Hindlimb muscle (tissue), 1 donor: ENCODE measurements at regions not wholly inside any gene's neighbourhood (a gene's known extent, or its start where the extent isn't known, plus 50 kb on each side); places are given as distances from the start of the nearest gene placed in this dataset.
"Not testable (repeated sequence)": the region's sequence is repeated elsewhere in the genome, so short reads cannot be mapped to it uniquely, and the experiment has no call there.

Experiments
- DNase-seq: peaks from one replicate; pipeline ENCODE4 v3.0.0-alpha.2; 2013

DNA sequence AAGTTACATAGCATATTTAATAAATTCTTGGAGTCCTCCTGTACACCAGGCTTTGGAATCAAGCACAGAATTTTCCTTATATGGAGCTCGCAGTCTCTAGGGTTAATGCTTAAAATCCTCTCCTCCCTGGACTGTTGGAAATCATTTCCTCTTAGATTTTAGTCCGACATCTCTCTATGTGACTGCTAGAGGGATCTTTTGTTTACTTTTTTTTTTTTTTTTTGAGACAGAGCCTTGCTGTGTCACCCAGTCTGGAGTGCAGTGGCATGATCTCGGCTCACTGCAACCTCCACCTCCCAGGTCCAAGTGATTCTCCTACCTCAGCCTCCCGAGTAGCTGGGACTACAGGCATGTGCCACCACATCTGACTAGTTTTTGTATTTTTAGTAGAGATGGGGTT lies 84.1 kb upstream of the UMPS start:
- not testable (repeated sequence) for DNase-seq

DNA sequence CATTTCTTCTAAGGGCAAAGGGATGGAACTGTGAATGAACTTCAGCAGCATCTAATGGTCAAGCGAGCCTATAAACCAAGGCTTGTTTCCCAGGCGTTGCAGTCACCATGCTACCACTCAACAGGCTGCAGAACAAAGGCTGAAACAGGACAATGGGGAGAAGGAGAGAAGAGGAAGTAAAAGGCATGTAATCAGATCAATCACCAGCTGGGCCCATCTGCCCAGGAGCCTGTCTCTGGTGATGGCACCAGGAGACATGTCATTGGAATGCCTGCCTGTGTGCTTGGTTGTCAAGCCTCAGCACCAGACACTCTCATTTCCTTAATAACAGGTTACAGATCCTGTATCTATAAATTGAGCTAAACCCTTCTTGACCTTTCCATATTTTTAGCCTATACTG lies 81.7 kb upstream of the UMPS start:
- no peak for DNase-seq

DNA sequence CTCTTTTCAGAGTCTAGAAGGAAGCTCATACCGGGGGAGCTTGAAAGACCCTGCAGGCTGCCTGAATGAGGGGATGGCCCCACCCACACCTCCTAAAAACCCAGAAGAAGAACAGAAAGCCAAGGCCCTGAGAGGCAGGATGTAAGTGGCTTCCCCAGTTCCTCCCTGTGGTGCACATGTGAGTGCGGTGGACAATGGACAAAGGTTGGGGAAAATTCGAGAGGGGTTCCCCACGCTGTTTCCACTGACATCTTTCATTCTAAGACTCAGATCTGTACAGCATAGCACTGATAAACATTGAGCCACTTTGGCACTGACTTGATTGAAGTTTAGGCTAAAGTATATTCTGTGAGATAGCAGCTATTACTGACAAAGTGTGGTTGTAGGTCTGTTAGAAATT lies 79.5 kb upstream of the UMPS start:
- no peak for DNase-seq

- not testable (repeated sequence) for DNase-seq
These were observed 78.8 kb upstream of the UMPS start for GRCh38 chr3:124651416-124651815.

DNA sequence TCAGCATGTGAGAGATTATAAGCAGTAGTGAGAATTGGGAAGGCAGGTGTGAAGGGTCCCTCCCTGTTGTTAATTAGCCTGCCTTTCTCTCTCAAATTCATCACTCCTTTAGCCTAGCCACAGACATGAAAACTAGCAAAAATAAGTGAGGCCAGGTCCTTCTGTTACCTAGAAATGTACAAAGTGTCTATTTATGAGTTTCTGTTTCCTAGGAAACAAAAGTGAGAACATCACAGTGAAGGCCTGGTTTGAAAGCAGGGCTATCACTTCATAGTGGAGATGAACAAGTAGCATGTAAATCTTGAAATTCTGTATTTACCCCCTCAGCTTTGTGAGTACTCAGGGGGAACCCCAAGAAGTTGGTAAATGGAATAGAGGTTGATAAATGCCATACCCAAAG lies 78.2 kb upstream of the UMPS start:
- DNase-seq: no peak

DNA sequence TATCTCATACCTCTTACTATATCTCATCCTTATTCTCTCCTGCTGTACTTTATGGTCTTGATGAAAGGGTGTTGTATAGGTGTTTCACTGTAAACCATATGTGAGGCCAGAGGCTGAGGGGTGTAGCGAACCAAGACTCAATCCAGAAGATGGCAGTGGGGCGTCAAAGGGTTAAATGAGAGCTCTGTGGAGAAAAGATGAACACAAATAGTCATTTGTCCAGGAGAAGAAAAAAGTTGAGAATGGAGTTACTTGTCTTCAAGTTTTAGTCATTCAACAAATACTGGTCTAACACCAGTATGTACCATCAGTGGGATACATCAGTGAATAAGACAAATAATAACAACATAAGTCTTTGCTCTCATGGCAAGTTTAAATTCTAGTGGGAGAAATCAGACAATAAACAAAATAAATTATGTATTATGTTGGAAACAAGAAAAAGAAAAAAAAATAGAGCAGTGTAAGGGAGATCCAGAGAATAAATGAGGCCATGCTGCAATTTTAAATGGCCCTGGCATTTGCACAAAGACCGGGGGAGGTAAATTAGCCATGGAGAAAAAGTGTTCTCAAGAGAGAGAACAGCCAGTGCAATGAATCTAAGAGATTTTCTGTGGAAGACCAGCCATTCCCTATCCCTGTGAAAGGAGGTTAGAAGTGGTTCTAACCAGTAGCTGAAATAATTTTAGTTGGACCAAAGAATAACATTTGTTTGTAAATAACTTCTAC lies 77.0 kb upstream of the UMPS start:
- DNase-seq: no peak

- DNase-seq: no peak
These were observed 76.3 kb upstream of the UMPS start for GRCh38 chr3:124653797-124654469.

DNA sequence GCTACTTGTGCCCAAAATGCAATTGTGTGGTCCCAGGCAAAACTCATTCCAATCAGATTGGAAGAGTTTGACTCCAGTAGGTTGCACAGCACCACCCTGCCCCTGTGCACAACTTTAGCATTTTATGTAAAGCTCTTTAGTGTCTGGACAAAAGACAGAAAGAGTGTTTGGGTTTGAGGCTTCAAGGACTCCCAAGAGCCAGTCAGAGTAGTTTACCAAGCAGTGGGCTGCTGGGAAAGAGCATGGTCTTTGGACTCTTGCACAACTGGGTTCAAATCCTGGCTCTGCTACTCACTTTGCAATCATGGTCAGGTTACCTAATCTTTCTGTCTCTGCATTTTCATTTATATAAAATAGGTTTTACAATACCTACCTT lies 75.8 kb upstream of the UMPS start:
- no peak for DNase-seq

DNA sequence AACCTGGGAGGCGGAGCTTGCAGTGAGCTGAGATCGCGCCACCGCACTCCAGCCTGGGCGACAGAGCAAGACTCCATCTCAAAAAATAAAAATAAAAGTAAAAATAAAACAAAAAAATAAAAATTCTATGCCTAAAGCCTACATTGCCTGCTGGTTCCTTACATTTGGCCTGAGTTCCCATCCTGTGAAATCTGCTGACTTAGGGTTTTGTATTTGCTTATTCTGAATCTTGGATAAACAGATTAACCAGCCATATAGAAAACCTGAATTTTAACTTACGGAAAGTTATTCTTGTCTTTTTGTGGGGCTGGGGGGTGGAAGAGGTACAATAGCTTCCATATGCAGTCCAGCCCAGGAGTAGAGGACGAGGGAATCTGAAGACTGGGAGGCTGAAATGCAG lies 73.7 kb upstream of the UMPS start:
- no peak for DNase-seq

- no peak for DNase-seq
These were observed 73.1 kb upstream of the UMPS start for GRCh38 chr3:124657138-124657537.

- DNase-seq: no peak
These were observed 72.0 kb upstream of the UMPS start for GRCh38 chr3:124658270-124658669.

GRCh38 chr3:124659175-124659574 lies 71.1 kb upstream of the UMPS start:
- DNase-seq: no peak

GRCh38 chr3:124660599-124660998 lies 69.7 kb upstream of the UMPS start:
- no peak for DNase-seq

DNA sequence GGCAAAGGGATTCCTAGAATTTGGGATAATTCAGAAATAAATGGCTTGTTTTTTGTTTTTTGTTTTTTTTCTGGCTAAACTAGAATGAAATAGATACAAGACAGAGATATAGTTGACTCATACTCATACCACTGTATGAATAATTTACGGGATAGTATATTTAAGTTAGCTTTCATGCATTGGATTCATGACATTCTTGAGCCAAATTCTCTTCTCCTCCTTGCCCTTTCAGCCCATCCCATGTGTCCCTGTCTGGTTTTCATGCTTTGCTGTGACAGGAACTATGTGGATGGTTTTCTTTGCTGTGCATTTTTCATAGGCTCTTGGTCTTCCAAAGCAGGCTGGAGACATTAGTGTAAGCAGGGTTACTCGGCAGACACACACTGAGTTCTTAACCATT lies 66.6 kb upstream of the UMPS start:
- no peak for DNase-seq

GRCh38 chr3:124664804-124665203 lies 65.4 kb upstream of the UMPS start:
- DNase-seq: no peak

- DNase-seq: no peak
These were observed 64.2 kb upstream of the UMPS start for GRCh38 chr3:124666067-124666466.

- no peak for DNase-seq
These were observed 60.8 kb upstream of the UMPS start for GRCh38 chr3:124669470-124669869.

DNA sequence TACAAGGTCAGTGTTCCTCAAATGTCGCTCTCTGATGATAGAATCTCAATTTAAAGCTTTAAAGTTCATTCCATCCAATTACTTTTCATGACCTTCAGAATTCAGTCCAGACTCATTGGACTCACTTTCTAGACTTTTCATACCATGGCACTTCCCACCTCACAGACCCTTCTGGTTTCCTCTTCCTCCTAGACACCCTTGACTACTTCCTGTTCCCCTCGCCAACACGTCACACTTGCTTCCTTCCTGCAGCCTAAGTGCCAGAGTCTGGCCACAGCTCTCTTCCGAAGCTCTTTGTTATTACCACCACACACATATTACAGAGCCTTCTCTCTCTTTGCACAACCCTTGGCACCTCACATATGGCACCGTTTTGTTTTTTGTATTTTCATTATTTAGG lies 59.1 kb upstream of the UMPS start:
- DNase-seq: no peak

DNA sequence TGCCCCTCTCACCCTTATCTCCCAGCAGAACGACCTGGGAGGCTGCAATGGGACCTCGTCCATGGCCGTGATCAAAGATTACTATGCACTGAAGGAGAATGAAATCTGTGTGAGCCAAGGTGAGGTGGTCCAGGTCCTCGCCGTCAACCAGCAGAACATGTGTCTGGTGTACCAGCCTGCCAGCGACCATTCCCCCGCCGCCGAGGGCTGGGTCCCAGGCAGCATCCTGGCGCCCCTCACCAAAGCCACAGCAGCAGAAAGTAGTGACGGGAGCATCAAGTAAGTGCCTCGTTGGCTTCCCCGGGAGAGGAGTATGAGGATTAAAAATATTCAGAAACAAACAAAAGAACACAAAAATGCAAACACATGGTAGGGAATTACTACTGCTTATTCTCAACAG lies 55.9 kb upstream of the UMPS start:
- no peak for DNase-seq

DNA sequence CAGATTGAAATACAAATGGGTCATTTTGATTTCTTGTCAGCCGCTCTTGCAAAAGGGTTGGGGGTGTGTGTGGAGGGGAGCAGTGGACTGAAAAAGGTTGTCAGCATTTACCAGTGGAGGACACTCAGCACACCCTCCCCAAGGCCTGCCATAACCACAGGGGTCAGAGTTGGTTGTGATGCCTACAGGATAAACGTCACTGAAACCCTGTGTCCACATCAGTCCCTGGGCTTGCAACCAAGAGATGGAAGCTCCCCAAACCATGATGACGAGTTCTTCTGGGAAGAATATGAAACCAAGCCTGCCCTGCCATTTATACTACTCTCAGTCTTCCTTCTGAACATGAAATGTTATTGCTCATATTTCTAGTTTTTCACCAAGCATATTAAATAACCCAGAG lies 54.0 kb upstream of the UMPS start:
- DNase-seq: no peak

DNA sequence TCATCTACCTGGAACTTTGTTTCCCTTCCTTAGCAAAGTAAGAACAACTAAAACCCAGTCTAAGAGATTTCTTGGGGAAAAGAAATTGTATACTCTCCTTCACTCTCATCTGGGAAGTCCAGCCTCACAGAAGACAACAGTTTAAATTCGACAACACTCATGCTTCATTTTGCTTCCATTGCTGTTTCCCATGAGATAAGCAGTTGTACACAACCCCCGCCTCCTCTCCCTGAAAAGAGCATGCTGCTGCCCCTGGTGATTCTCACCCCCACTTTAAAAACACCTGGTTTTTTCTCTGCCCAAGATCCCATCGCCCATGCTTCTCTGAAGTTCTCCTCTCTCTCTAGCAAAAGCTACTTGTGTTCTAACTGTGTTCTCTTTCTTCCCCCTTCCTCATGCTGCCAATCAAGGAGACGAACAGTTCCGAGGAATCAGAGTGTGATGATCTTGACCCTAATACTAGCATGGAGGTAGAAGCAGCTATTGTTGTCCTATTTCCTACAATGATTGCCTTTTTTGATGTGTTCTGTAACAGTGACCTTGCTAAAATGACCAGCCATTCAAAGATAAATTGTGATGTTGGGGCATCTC lies 51.1 kb upstream of the UMPS start:
- no peak for DNase-seq
